ENCODE measurements at regions not wholly inside any gene's neighbourhood (a gene's known extent, or its start where the extent isn't known, plus 50 kb on each side); places are given as distances from the start of the nearest gene placed in this dataset.

DNA sequence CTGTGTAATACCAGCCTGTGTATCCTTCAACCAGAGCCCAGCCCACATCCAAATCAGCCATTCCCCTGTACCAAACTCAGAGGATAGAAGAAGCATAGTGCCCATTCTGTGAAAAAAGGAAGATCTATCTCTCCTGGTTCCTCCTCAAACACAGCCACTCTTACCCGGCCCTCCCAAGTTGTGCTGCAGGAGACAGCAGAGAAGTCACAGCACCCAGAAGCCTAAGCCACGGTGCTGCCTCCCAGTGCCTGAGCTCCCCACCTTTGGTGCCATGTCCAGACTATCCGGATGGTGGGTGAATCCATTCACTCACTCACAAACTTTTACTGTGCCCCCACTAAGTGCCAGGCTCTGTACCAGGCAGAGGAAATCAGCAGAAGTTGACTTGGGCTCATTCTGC is 166.0 kb upstream of the ZMIZ1 start:
- FAIRE-seq (no peak), DNase-seq (ENCODE audit: insufficient read length, low spot score) (no peak)
- TF ChIP-seq, protein P1, sequence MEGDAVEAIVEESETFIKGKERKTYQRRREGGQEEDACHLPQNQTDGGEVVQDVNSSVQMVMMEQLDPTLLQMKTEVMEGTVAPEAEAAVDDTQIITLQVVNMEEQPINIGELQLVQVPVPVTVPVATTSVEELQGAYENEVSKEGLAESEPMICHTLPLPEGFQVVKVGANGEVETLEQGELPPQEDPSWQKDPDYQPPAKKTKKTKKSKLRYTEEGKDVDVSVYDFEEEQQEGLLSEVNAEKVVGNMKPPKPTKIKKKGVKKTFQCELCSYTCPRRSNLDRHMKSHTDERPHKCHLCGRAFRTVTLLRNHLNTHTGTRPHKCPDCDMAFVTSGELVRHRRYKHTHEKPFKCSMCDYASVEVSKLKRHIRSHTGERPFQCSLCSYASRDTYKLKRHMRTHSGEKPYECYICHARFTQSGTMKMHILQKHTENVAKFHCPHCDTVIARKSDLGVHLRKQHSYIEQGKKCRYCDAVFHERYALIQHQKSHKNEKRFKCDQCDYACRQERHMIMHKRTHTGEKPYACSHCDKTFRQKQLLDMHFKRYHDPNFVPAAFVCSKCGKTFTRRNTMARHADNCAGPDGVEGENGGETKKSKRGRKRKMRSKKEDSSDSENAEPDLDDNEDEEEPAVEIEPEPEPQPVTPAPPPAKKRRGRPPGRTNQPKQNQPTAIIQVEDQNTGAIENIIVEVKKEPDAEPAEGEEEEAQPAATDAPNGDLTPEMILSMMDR (IDR thresholded peaks at IDR 0.05; ENCODE audit: insufficient read depth, missing control alignments): no peak

DNA sequence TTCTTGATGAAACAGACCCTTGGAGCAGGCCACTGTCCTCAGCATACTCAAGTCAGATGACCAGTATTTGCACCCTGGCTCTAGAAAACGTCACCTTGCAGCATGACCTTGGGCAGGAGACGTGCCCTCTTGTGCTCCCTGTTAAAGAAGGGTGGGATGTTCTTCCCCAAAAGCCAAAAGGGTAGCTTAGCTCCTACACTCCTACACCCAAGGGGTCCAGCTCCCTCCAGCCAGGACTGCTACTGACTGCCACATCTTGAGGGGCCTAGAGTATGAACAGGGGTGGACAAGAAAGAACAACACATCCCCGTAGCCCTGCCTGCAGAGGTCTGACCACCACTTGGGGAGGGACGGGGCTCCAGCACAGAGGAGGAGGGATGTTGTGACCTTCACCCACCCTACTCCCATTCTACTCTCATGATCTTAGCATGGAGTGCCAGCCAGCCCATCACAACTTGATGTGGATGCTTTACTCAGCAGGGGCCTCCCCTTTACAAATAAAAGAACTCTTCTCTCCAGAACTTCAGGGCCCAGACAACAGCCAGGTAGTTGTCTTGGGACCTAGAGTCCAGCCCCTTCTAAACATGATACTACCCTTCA is 165.3 kb upstream of the ZMIZ1 start:
- no peak for FAIRE-seq
- TF ChIP-seq, protein P1 (IDR thresholded peaks at IDR 0.05; ENCODE audit: insufficient read depth, missing control alignments): no peak
- no peak for DNase-seq (ENCODE audit: insufficient read length, low spot score)

DNA sequence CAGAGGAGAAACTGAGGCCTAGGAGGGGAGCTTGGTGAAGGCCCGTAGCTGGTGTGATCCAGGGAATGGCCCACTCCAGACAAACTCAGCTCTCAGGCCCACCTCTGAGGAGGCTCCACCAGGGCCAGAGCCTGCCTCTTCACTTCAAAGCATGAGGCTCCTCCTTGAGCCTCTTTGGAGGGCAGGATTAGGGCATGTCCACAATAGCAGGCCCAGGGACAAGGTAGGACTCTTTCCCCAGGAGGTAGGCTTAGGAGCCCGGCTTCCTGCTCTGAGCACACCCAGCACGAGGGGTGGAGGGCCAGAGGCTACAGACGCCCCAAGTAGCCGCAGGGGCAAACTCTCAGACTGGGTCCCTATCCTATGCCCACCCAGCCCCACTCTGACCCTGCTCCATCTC is 164.6 kb upstream of the ZMIZ1 start:
- FAIRE-seq: no peak
- TF ChIP-seq, protein P1 (IDR thresholded peaks at IDR 0.05; ENCODE audit: insufficient read depth, missing control alignments): no peak
- no peak for DNase-seq (ENCODE audit: insufficient read length, low spot score)

DNA sequence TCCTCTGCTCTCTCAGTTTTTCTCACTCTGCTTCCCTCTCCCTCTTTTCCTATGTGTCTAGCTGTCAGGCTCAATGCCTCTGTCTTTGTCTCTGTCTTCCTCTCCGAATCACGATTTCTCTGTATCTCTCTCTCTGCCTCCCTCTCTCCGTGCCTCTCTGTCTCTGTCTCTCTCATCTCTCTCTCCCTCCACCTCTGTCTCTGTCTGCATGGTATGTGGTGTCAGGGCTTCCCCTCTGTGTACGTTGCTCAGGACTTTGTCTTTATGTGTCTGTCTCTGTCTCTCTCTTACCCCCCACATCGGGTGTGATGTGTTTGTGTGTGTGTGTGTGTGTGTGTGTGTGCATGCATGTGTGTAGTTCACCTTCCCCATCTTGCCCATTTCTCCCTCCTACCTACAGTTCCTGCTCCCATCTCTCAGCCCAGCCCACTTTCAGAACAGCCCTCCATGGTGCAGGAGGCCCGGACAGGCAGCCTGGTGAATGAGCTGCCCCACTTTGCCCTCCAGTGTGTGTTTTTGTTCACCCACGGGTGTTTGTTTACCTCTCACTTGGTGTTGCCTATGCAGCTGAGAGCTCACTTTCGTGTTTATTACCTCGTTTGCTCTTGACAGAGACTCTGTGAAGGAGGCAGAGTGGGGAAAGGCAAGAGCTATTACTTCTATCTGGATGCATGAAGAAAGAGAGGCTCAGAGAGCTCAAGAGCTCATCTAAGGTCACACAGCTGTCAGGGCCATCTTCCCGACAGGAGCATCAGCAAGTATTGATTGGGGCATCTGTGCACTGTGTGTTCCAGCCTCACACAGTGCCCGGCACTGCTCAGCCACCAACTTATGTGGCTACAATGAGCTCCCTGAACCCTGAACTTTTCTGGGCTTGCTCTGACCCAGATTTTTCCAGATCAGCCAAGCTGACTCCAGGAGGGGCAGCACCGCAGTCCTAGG is 163.5 kb upstream of the ZMIZ1 start:
- FAIRE-seq (no peak), DNase-seq (ENCODE audit: insufficient read length, low spot score) (no peak)
- TF ChIP-seq, protein P1 (IDR thresholded peaks at IDR 0.05; ENCODE audit: insufficient read depth, missing control alignments): no peak

DNA sequence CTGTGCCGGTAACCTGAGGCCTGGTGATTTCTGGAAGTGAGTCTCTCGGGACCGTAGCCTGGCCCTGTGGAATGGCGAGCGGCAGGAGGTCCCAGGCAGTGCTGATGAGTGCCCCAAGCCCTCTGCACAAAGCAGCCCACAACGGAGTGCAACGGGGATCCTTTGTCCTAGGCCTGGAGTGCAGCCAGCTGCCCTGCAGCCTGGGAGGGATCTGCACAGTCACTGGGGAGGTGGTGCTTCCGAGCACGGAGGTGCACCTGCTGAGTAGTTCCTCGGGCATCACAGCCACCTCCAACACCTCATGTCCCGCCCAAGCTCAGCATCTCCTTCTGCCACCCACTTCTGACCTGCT is 162.8 kb upstream of the ZMIZ1 start:
- FAIRE-seq (no peak), DNase-seq (ENCODE audit: insufficient read length, low spot score) (no peak)
- TF ChIP-seq, protein P1 (IDR thresholded peaks at IDR 0.05; ENCODE audit: insufficient read depth, missing control alignments): no peak

DNA sequence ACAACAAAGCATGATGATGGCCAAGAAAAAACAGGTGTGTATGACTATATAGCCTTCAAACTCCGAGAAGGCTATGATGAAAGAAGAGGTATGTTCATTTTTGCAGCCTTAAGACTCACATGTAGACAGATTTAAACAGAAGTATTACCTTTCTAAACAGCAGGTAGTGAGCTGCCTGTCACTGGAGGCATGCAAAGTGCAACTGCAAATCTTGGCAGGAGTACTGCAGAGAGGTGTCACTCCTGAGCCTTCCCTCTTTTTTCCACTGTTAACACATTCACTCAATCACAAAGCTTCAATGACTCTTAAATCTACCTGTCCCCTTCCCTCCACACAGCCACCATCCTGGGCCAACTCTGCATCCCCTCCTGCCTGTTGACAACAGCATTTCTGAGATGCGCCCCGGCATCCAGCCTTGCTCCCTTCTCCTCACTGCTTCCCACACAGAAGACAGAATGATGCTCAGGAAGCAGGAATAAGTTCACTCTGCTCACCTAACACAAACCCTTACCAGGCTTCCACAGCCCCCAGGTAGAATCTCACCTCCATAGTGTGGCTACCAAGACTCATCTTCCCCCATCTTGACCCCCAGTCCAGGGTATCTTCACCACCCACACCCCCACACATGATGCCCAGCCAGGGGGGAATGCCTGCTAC is 161.9 kb upstream of the ZMIZ1 start:
- DNase-seq (ENCODE audit: insufficient read length, low spot score): no peak
- TF ChIP-seq, protein P1 (IDR thresholded peaks at IDR 0.05; ENCODE audit: insufficient read depth, missing control alignments): no peak
- FAIRE-seq: no peak

Data from D721Med (cell line).